Endothelial cell of hepatic sinusoid (primary cell): ENCODE measurements at regions not wholly inside any gene's neighbourhood (a gene's known extent, or its start where the extent isn't known, plus 50 kb on each side); places are given as distances from the start of the nearest gene placed in this dataset.

ENCODE experiments used
- in situ Hi-C: cut with HindIII; loops from 2 replicates; pipeline ENCODE4 v1.10.0; 2017; ENCODE audit warnings: low sequenced_read_pairs

DNA sequence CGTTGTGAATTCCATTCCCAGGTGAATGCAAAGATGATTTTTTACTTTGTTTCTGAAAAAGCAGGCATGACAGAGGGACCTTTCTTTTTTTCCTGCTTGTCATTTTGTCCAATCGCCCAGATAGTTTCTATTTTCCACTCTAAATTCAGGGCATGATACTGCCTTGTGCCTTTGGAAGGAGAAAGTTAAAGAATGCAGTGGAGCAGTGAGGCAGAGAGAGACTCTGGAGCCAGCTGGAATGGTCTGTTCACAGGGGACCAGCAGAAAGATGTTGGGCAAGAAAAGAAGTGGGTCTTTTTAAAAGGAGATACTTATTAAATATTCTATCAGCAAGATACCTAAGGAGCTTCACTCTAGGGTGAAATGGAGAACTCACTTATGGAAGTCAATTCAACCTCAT lies 532.3 kb downstream of the BRINP1 start:
- in situ Hi-C loops: no loop called here

GRCh38 chr9:118871531-118871930 lies 497.7 kb downstream of the BRINP1 start:
- in situ Hi-C loops: no loop called here

GRCh38 chr9:118882684-118883083 lies 486.6 kb downstream of the BRINP1 start:
- in situ Hi-C loops: no loop called here

DNA sequence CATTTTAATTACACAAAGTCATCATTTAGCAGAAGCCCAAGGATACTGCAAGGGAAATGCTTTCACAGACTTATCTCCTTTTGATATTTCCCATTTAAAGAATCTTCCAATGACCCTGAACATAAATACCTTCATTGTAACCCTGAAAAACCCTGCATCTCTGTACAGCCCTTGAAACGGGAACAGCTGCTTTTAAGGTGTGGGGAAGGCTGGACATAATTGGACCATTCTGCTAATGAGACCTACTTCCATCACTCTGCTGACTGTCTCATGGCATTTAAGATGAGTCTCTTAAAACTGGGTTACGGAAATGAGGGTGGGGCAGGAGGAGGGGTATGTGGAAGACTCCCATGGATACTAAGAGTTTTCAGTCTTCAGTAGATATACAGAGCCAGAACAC lies 485.8 kb downstream of the BRINP1 start:
- in situ Hi-C loops: no loop called here

DNA sequence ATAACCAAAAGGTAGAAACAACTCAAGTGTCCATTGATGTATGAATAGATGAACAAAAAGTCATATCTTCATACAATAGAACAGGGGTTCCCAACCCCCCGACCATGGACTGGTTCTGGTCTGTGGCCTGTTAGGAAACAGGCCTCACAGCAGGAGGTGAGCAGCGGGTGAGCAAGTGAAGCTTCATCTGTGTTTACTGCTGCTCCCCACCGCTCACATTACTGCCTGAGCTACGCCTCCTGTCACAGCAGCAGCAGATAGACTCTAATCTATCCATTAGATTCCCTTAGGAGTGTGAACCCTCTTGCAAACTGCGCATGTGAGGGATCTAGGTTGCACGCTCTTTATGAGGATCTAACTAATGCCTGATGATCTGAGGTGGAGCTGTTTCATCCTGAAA lies 478.0 kb downstream of the BRINP1 start:
- in situ Hi-C loops: no loop called here

DNA sequence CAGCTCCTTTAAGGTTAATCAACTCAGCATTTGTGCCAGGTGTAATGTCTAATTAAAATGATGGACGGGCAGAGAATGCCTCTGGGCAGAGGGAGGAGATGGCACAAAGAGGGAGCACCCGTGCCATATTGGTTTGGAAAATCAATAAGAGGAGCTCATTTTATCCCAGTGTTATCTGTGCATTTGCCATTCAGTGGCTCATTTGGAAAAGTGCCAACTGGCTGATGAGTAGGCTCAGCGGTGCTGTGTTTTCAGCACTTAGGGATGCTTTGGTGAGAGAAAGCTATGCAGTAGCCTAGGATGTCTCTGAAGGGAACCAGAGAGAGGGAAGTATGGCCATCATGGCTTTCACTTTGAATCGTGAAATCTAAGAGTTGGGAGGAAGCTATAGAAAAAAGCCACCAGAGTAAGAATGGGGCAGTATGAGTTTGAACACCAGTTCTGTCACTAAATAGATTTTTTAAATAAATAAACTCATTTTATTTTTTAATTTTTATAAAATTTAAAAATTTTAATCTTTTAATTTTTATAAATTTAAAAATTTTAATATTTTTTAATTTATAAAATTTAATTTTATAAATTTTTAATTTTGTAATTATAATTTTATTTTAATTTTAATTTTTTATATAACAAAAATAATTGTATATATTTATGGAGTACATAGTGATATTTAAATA lies 472.8 kb downstream of the BRINP1 start:
- in situ Hi-C loops: no loop called here

- in situ Hi-C loops: no loop called here
Measured at GRCh38 chr9:118918180-118918579, 451.1 kb downstream of the BRINP1 start.

DNA sequence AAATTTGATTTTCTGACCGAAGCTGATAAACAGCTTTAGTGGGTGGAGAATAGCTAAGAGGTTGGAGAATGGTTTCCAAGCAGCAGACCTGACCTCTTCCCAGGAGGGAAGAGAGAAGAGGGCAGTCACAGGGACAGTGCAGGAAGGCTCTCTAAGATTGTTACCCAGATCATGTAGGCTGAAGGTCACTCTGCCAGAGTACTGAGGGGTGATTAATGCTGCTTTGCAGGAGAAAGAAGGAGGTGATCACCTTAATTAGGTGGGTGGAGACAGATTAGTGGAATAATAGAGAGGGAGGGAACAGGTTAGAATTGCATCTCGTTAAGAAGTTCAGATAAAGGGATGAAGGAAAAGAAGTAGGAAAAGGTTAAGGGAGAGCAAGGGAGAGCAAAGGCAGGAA lies 440.5 kb downstream of the BRINP1 start:
- in situ Hi-C loops: no loop called here

DNA sequence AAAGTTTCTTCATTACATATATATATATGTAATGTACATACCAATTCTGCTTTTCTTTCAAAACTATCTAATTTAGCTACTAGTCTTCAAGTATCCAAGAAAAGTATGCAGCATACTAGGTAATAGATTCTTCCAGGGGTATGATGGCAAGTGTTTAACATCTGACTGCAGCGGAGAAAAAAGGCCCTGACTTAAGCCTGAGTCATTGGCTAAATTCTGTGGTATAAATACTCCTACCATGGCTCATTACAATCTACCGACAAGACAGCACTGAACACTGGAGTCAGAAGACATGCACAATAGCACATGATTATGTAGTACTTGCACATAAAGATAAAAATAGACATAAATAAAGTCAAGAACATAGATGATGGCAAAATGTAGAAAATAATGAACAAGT lies 439.9 kb downstream of the BRINP1 start:
- in situ Hi-C loops: no loop called here

DNA sequence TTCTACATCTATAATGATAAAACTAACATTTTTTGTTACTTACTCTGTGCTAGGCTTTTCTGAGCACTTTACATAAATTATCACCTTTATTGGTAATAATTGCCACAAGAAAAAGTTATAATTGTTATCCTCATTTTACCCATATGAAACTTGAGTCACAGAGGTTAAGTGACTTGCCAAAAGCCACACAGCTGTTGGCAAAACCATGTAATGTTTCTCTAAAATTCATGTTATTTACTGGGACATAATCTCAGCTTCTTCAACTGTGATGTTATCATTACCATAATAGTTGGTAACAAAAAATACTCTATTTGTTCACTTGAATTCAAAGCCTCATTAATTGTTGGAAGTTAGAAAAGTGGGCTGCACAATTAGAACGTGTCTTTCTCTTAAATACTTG lies 437.3 kb downstream of the BRINP1 start:
- in situ Hi-C loops: no loop called here

DNA sequence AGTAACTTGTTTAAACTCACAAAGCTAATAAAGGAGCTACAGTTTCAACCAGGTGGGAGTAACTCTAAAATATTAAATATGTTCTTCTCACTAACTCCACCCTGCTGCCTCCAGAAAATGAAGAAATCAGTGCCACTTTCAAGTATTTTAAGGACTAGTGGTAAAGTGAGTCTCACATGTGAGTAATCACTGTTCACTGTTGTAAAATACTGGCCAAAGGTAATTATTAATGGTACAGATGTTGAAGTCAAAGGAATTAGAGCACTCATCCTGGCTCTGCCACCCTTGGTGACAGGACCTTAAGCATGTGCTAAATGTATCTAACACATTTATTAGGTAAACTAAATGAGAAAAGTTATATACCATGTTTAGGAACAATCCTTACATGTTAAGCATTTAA lies 430.7 kb downstream of the BRINP1 start:
- in situ Hi-C loops: no loop called here

GRCh38 chr9:118940473-118940872 lies 428.8 kb downstream of the BRINP1 start:
- in situ Hi-C loops: no loop called here

- in situ Hi-C loops: no loop called here
Measured at GRCh38 chr9:118946669-118947068, 422.6 kb downstream of the BRINP1 start.

DNA sequence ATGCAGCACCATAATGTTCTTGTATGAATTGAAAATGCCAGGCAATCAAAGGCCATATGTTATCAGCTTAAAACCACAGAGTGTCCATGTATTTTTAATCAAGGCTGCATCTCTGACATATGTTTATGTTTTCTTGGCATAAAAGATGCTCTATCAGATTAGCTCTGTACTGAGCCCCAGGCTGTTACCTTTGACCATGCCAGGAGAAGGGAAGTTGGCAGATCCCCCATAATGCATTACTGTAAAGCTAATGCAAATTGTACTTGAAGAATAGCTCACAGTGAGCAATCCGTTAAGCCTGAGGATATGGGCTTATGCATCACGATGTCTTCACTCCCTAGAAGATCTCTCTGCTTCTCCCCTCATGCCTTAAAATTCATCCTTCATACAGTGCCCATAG lies 414.4 kb downstream of the BRINP1 start:
- in situ Hi-C loops: no loop called here

DNA sequence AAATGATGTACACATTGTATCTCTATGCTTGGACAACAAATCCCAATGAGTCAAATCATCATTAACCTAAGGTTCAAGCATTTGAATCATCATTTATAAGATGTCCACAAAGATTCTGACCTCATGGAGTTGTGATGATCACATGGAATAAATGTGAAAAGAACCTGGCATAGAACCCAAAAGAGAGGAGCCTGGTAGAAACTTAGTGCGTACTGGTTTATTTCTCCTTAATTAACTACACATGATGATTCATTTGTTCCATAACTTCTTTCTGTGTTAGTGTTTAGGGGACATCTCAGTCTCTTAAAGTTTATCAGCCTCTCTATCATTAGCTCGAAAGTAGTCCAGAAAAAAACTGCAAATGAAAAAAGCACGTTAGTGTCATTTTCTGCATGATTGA lies 411.6 kb downstream of the BRINP1 start:
- in situ Hi-C loops: no loop called here

DNA sequence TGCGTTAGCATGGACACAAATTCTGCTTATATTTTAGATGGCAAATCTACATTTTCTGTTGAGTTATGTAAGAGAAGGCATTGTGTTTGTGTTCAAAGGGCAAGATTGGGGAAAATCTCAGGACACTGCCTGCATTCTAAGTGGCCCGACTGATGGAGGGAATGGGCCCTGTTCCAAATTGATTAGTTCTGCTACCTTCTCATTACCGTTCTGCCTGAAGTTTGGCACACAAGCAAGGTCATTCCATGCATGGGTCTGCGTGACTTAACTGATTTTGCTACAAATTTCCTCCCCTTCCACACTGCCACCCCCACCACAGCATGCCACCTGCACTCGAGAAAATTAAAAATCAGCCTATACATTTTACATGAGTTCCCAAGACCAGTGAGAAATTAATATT lies 409.9 kb downstream of the BRINP1 start:
- in situ Hi-C loops: no loop called here

- in situ Hi-C loops: no loop called here
Measured at GRCh38 chr9:118961857-118962256, 407.4 kb downstream of the BRINP1 start.

GRCh38 chr9:118962426-118962825 lies 406.8 kb downstream of the BRINP1 start:
- in situ Hi-C loops: no loop called here

DNA sequence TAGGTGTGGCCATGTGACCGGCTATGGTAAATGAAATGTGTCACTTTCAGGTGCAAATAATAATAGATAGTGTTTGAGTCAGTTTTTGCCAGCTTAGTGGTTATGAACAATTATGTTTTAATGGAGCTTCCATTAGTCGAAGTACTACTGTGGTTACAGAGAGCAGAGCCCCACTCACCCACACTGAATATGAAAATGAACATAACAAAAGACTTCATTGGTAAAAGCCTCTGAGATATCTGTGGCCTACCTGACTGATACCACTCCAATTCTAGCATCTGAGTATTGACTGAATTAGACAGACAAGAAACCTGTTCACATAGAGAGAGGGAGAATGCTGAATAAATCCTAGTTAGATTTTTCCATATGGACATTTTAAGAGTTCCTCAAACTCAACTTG lies 405.6 kb downstream of the BRINP1 start:
- in situ Hi-C loops: no loop called here

GRCh38 chr9:118967901-118968300 lies 401.3 kb downstream of the BRINP1 start:
- in situ Hi-C loops: no loop called here

DNA sequence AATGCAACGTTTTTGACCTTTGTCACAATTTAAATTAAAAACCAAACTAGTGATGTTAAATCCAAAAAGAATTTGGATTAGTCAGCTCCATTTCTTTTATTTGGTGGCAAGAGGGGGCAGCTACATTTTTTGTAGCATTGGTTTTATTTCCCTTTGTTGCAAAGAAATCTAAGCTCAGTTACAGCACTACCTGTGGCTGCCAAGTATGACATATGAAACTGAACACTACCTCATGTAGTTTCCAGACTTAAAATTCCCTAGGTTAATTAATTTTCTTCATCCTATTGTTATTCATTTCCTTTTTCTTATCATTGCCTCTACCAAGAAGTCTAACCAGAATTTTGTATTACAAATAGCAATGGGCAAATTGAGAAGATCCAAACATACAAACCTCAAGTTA lies 393.5 kb downstream of the BRINP1 start:
- in situ Hi-C loops: no loop called here

- in situ Hi-C loops: no loop called here
Measured at GRCh38 chr9:118976160-118976559, 393.1 kb downstream of the BRINP1 start.

DNA sequence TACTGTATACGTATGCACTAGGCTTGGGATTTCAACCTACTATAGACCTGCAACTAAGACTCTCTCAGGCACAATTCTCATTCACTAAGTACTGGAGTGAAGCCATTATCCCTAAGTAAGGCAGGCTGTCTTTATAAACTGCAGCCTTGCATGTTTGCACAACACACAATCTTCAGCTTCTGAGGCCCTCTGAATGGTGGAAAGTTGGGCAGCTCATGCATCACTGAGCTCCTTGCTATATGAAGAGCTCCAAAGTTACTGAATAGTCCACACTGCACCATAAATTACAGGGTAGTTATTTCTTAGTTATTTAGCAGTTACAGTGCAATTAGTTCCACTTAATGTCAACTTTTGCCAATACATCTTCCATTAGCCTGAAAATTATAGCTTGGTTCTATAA lies 384.6 kb downstream of the BRINP1 start:
- in situ Hi-C loops: no loop called here
